Activated CD4-positive, CD25-positive, alpha-beta regulatory T cell treated with anti-CD3 and anti-CD28 coated beads, Interleukin-2, amount 50 U/mL, for 16 hours (primary cell): ENCODE measurements at regions not wholly inside any gene's neighbourhood (a gene's known extent, or its start where the extent isn't known, plus 50 kb on each side); places are given as distances from the start of the nearest gene placed in this dataset.
"Not testable (repeated sequence)": the region's sequence is repeated elsewhere in the genome, so short reads cannot be mapped to it uniquely, and the experiment has no call there.

Experiments used
- DNase-seq: peaks from one replicate; pipeline ENCODE4 v3.0.0-alpha.2; 2020; ENCODE audit warnings: low read depth, low spot score

GRCh38 chr3:102905811-102906210 lies 471.0 kb downstream of the ZPLD1 start:
- no peak for DNase-seq

- no peak for DNase-seq
Measured at GRCh38 chr3:102906818-102907217, 472.0 kb downstream of the ZPLD1 start.

DNA sequence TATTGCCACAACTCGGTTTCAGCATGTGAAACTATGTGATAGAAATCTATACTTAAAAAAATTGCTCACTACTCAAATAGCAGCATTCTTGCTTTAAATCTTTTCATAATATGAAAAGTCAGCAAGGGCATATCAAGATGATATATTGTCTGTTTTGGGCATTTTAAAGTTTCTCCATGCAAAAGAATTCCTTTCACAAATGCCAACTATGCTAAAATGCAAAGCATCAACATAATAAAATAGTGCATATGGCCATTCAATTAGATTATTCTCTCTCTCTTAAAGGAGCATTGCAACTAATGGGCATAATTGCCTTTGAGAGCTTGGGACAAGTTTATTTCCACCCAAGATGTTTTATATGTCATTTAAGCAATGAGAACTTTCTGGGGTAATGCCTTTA lies 475.1 kb downstream of the ZPLD1 start:
- DNase-seq: no peak

DNA sequence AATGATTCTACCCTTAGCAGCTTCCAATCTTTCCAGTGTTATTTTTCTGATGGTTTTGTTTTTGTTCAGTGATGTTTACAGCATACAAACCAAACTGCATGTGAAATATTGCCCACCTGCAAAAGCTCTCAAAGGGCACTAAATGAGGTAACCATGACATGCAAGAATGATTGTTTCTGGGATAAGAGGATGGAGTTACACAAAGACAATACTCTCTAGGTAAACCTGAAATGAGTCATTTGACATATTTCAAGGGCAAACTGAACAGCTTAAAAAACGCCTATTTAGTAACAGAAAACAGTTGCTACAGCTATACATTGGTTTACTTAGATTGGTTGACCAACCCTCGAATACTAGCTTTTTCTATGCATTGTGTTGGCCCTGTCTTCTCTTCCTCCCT lies 481.7 kb downstream of the ZPLD1 start:
- DNase-seq: no peak

DNA sequence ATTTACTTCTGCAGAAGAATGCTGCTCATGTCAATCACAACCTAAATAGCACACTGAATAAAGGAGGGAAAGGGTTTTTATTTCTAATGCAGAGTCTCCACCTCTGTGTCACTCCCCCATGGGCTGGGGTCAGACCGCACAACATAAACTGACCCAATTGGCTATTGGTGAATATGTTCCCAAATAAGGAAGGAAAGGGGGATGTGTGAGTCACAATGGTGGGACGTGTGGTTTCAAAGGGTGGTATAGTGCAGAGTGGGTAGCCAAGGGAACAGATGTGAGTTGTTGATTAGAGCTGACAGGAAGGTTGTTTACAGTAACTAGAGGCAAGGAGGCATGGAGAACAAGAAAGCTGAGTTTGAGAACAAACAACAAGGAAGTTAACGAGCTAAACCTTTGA lies 491.8 kb downstream of the ZPLD1 start:
- DNase-seq: no peak

DNA sequence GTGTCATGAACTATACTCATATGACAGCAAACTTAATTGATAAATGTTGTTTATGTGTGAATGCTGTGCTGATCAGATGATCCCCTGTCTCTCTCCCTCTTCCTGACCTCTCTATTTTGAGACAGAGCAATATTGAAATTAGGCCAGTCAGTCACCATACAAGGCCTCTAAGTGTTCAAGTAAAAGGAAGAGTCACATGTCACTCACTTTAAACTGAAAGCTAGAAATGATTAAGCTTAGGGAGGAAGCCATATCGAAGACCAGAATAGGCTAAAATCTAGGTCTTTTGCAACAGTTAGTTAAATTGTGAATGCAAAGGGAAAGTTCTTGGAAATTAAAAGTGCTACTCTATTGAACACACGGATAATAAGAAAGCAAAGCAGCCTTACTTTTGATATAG lies 498.6 kb downstream of the ZPLD1 start:
- DNase-seq: no peak

DNA sequence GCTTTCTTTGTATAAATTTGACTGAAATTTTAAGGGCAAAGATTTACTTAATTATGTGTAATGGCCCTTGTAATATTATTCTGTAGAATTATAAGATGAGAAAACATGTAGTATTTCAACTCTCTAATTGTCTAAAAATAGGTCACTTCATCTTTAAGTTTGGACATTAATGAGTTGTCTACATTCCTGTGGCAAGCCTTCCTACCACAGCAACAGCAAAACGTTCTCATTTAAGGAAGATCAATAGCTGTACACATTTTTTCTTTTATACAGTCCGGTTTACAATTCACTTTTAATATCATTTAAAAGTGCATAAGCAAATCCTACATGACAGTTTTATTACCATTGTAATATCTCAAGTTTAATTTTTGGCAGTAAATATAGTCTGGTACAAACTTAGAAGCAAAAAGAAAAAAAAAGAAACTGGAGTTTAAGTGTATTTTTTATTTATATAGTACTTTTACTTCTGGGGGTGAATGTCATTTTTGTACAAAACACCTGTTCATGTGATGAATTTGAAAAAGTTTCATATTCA lies 501.8 kb downstream of the ZPLD1 start:
- DNase-seq: no peak

DNA sequence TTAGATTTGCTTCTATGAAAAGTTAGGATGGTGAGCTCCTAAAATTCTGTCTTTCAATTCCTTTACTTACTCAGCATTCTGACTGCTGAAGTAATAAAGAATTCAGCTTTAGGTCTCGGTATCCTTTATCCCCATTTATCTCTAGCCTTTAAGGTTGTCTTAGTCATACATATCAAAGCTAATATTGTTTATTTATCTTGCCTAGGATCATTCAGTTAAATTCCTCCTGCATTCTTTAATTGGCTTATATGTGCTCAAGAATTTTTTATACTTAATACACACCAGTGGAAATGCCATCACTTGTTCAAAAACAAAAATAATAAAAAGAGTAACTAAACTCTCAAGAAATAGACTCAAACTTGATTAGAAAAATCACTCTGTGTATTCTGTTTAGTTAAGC lies 507.0 kb downstream of the ZPLD1 start:
- DNase-seq: no peak

- DNase-seq: not testable (repeated sequence)
Measured at GRCh38 chr3:102946445-102946844, 511.6 kb downstream of the ZPLD1 start.

DNA sequence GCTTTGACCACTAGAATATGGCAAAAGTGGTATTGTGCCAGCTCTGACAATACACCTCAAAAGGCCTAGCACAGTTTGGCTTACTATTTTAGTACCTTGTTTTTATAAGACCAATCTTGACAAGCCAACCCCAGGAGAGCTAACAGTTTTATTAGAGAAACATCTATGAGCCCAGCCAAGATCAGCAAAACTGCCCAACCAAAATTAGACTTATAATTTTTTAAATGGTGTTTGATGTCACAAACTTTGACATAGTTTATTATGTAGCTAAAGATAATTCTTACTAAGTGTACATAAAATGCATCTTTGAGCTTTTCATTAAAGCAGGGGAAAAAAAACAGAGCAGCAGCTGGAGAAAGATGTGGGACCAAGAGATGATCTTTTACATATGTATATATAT lies 537.5 kb downstream of the ZPLD1 start:
- DNase-seq: no peak

DNA sequence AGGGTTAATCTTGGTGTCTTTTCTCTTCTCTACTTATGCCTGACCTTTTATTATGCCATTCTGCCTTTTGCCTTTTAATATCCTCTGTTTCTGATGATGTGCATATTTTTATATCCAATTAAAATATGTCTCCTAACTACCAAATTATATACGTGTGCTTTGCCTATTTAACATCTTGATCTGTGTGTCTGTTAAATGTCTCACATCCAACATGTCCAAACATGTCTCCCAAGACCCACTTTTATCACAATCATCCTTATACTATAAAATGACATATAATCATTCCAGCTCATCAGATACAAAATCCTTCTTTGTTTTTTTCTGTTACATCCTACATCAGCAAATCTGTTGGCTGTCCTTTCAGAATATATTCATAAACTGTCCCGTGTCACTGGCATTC lies 539.5 kb downstream of the ZPLD1 start:
- no peak for DNase-seq

DNA sequence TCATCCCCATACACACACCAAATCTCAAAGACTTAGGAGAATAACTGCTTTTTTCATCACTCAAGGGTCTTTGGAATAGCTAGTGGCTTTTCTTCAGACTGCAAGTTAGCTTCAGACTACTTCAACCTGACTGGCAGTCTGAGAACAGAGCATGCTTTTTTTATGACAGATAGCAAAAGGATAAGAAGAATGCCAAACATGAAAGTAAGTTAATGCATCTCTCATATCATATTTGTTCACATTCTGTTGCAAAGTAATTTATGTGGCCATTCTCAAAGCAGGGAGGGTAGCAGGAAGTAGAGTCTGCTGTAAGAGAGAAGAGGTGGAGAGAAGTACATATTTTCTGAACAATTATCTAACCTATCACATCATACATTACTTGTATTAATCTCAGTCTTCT lies 544.4 kb downstream of the ZPLD1 start:
- DNase-seq: no peak

DNA sequence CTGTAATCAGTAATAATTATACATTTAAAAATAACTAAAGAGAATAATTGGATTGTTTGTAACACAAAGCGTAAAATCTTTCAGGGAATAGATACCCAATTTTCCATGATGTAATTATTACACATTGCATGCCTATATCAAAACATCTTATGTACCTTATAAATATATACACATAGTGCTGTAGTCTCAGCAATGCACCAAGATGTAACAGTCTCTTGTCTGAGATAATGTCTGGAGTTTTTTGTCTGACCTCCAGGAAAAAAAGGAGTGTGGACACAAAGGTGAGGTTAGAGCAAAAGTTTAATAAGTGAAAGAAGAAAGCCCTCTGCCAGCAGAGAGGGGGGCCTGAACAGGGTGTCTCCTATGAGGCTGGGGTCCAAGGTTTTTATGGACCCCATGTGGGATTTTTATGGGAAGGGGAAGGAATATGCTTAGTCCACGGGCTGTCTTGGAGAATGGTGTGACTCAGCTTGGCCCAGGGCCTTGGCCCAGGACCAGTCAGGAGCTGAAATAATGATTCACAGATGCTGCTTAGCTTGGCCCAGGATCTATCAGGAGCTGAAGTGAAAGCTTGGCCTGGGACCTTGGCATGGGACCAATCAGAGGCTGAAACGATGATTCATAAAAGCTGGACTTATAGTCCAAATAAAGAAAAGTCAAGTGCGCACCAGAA lies 545.0 kb downstream of the ZPLD1 start:
- DNase-seq: no peak

DNA sequence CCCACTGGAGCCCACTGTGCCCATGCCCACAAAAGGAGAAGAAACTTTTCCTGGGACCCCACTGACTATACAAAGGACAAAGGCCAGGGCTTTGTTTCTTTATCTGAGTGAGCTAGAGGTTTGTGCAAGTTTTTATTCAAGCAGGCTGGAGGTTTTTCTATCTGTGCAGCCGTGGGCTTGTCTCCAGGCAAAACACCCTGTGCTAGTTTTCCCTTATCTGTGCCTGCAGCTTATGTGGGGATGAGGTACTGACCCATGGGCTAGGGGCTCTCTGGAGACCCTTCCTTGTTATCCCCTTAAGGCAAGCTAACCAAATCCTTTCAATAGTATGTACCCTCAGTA lies 545.5 kb downstream of the ZPLD1 start:
- DNase-seq: no peak

DNA sequence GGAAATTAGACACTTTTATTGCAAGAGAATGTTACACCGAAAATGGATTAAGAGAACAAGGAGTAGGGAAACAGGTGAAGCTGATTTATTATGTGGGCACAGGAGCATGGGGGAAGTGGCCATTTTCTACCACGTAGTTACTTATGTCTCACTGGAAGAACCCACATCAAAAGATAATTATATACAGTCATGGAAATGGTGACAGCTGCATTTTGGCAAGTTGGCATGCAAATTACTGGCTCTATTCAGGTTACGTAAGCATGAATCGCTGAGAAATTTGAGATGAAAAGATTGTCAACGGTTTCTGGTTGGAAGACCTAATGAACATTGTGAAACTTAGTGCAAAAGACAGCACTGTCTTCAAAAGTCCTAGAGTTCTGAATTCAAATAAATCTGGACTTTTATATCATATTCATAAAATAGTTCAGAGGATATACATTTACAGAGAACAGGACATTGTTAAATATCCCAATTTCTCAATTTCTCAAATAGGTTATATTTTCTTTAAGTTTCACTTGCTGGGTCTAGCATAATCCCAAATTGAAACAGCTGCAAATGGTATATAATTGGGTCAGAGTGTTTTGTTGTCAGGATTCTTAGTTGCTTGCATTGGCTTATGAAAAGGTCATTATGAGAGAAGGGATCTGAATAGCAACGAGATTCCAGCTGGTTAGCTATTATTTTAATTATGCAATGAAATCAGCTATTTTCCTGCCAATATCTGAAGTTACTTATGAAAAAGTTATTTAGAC lies 567.8 kb downstream of the ZPLD1 start:
- no peak for DNase-seq

GRCh38 chr3:103006526-103007183 lies 571.8 kb downstream of the ZPLD1 start:
- DNase-seq: no peak

DNA sequence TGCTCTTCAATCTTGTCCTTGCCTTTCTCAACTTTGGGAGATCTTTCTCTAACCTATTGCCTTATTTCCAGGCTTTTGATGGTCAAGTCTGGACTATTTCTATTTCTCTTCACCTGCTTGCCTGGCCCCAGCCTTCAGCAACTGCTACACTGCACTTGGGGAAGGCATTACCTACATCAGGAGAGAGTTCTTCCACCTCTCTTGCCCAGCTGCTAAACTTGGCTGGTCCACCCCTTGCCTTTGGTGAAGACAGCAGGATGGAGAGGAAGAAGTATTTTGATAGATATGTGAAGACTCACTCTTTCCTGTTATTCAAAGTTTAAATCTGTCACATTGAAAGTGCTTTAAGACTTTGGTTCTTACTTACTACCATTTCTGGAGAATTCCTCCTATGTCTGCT lies 574.8 kb downstream of the ZPLD1 start:
- DNase-seq: no peak

DNA sequence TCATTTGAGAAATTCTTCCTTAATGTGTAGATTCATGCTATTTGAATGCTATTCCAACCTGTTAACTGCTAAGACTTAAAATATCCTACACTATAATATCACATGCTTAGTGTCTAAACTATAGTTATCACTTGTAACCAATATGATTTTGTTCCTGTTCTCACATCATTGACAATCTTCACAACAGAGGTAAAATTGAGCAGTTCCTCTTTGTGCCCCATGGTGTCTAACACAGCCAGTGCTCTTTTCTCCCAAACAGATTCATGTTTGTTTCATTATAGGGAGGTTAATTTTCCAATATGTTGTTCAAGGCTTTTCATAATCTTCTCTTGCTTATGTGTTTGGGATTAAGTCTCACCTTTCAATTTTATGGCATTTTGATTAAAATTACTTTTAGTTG lies 591.1 kb downstream of the ZPLD1 start:
- no peak for DNase-seq

- no peak for DNase-seq
Measured at GRCh38 chr3:103033841-103034240, 599.0 kb downstream of the ZPLD1 start.

GRCh38 chr3:103047640-103048039 lies 612.8 kb downstream of the ZPLD1 start:
- no peak for DNase-seq

DNA sequence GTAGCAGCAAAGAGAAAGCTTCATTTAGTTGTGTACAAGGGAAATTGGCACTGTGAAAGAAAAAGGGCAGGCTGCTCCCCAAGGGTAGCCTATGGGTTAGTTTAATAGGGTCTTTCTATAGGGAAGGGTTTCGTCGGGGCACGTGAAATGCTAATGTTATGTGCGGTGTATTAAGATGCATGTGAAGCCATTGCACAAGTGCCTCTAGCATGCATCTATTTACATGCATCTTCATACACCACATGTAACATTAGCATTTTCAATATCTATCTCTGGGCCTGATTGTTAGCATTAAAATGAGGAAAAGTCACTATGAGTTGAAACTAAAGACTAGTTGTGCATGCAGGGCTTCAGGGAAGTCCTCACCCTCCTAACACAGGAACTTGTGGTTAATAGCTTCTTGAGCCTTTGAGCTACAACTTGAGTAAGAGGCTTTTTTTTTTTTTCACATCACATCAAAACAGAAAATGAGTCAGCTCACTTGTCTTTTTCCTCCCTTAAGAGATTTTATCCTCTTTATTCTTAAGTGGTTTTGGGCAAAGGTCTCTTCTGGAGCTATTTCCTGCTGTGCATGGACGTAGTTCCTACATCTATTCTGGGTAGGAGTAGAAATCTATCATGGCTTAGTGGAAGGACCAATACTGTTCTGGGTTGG lies 613.4 kb downstream of the ZPLD1 start:
- no peak for DNase-seq

- DNase-seq: no peak
Measured at GRCh38 chr3:103052236-103052830, 617.5 kb downstream of the ZPLD1 start.
